IPS-18c (cell line): ENCODE measurements at regions not wholly inside any gene's neighbourhood (a gene's known extent, or its start where the extent isn't known, plus 50 kb on each side); places are given as distances from the start of the nearest gene placed in this dataset.

Source experiments
- H3K4me3 ChIP-seq: 2 replicates; pipeline ENCODE4 v1.7.0; 2013; ENCODE audit warnings: low read depth, mild to moderate bottlenecking, low read length, moderate library complexity; ENCODE audit not compliant: insufficient read depth
- H3K9me3 ChIP-seq: one replicate; pipeline ENCODE4 v1.6.1; 2013; ENCODE audit warnings: mild to moderate bottlenecking, low read length, moderate library complexity; ENCODE audit not compliant: control insufficient read depth, insufficient read depth

- H3K4me3 ChIP-seq, result no peak overlapping the region
- no peaks in the 10 kb centered on the region for H3K9me3 ChIP-seq
Measured at GRCh38 chr14:54291491-54292191, 105.2 kb upstream of the CDKN3 start.

- H3K9me3 ChIP-seq, result no peaks in the 10 kb centered on the region
- H3K4me3 ChIP-seq, result no peak overlapping the region
Measured at GRCh38 chr14:54294802-54295201, 102.0 kb upstream of the CDKN3 start.

GRCh38 chr14:54299410-54300363 is 97.1 kb upstream of the CDKN3 start:
- no peak overlapping the region for H3K4me3 ChIP-seq
- no peaks in the 10 kb centered on the region for H3K9me3 ChIP-seq

GRCh38 chr14:54300881-54301280 is 95.9 kb upstream of the CDKN3 start:
- Histone ChIP-seq H3K4me3 (no peak overlapping the region), H3K9me3 (no peaks in the 10 kb centered on the region)

GRCh38 chr14:54301359-54301758 is 95.4 kb upstream of the CDKN3 start:
- no peak overlapping the region for H3K4me3 ChIP-seq
- H3K9me3 ChIP-seq, result no peaks in the 10 kb centered on the region

GRCh38 chr14:54306806-54307205 is 90.0 kb upstream of the CDKN3 start:
- Histone ChIP-seq H3K4me3 (no peak overlapping the region), H3K9me3 (no peaks in the 10 kb centered on the region)

GRCh38 chr14:54309615-54310014 is 87.2 kb upstream of the CDKN3 start:
- Histone ChIP-seq H3K9me3 (no peaks in the 10 kb centered on the region), H3K4me3 (no peak overlapping the region)

GRCh38 chr14:54310151-54310850 is 86.5 kb upstream of the CDKN3 start:
- Histone ChIP-seq H3K9me3 (no peaks in the 10 kb centered on the region), H3K4me3 (no peak overlapping the region)

GRCh38 chr14:54310851-54311228 is 86.0 kb upstream of the CDKN3 start:
- Histone ChIP-seq H3K4me3 (no peak overlapping the region), H3K9me3 (no peaks in the 10 kb centered on the region)

- no peak overlapping the region for H3K4me3 ChIP-seq
Measured at GRCh38 chr14:54312166-54312801, 84.5 kb upstream of the CDKN3 start.

GRCh38 chr14:54314365-54315104 is 82.3 kb upstream of the CDKN3 start:
- H3K4me3 ChIP-seq, result no peak overlapping the region
- H3K9me3 ChIP-seq, result no peaks in the 10 kb centered on the region

More at GRCh38 chr14:54312166-54312801, 84.5 kb upstream of the CDKN3 start:
- H3K9me3 ChIP-seq, result no peaks in the 10 kb centered on the region

- Histone ChIP-seq H3K4me3 (no peak overlapping the region), H3K9me3 (no peaks in the 10 kb centered on the region)
Measured at GRCh38 chr14:54316652-54317051, 80.2 kb upstream of the CDKN3 start.

GRCh38 chr14:54317391-54317790 is 79.4 kb upstream of the CDKN3 start:
- Histone ChIP-seq H3K4me3 (no peak overlapping the region), H3K9me3 (no peaks in the 10 kb centered on the region)

GRCh38 chr14:54322246-54322645 is 74.6 kb upstream of the CDKN3 start:
- Histone ChIP-seq H3K4me3 (no peak overlapping the region), H3K9me3 (no peaks in the 10 kb centered on the region)

- Histone ChIP-seq H3K9me3 (no peaks in the 10 kb centered on the region), H3K4me3 (no peak overlapping the region)
Measured at GRCh38 chr14:54322701-54323337, 74.0 kb upstream of the CDKN3 start.

GRCh38 chr14:54325766-54326165 is 71.0 kb upstream of the CDKN3 start:
- H3K9me3 ChIP-seq, result no peaks in the 10 kb centered on the region
- H3K4me3 ChIP-seq, result no peak overlapping the region
